Suprapubic skin (tissue), 4 donors: ENCODE measurements at regions not wholly inside any gene's neighbourhood (a gene's known extent, or its start where the extent isn't known, plus 50 kb on each side); places are given as distances from the start of the nearest gene placed in this dataset.

Experiments used
- CTCF ChIP-seq, 2 donors: fragments of 200-600 bp in 1 of 2; fragments of 450-650 bp in 1 of 2; sonication (generic) in 1 of 2; IDR thresholded peaks; one replicate each; pipeline ENCODE4 v1.5.1; 2016 to 2019; ENCODE audit warnings: antibody characterized with exemption in 2 of 2, mild to moderate bottlenecking in 1 of 2, moderate library complexity in 1 of 2
- EP300 ChIP-seq: sonication (generic); formaldehyde crosslinking; IDR thresholded peaks from one replicate; pipeline ENCODE4 v1.6.1; 2017; ENCODE audit warnings: antibody characterized with exemption
- POLR2A ChIP-seq, 2 donors: fragments of 450-650 bp; IDR thresholded peaks; one replicate each; pipeline ENCODE4 v1.6.1; 2017; ENCODE audit warnings: antibody characterized with exemption in 2 of 2, mild to moderate bottlenecking in 2 of 2, moderate library complexity in 2 of 2
- POLR2AphosphoS5 ChIP-seq, 3 donors: sonication (generic); formaldehyde crosslinking; IDR thresholded peaks; one replicate each; pipeline ENCODE4 v1.6.1; 2017; ENCODE audit warnings: antibody characterized with exemption in 3 of 3

GRCh38 chr18:7291046-7291445, 60.2 kb downstream of the LRRC30 start:
- TF ChIP-seq CTCF (IDR thresholded peaks at IDR 0.05): no peak
- TF ChIP-seq POLR2A (IDR thresholded peaks at IDR 0.05): no peak
- no peak for TF ChIP-seq EP300
- TF ChIP-seq POLR2AphosphoS5 (IDR thresholded peaks at IDR 0.05): no peak
